A673 (cell line): ENCODE measurements at regions not wholly inside any gene's neighbourhood (a gene's known extent, or its start where the extent isn't known, plus 50 kb on each side); places are given as distances from the start of the nearest gene placed in this dataset.

Experiments
- CTCF ChIP-seq: fragments of 300-800, 200-600 bp; sonication (generic); conservative IDR thresholded peaks from 2 replicates; pipeline ENCODE4 v1.5.1; 2017; ENCODE audit warnings: low read depth, mild to moderate bottlenecking, antibody characterized with exemption, low read length, moderate library complexity, mixed read lengths
- EZH2 ChIP-seq: fragments of 200-600 bp; sonication (generic); IDR thresholded peaks from 2 replicates; pipeline ENCODE4 v1.6.1; 2017; ENCODE audit warnings: borderline replicate concordance, low read depth, mild to moderate bottlenecking, mixed read lengths, antibody characterized with exemption, low read length; ENCODE audit not compliant: poor library complexity, severe bottlenecking

DNA sequence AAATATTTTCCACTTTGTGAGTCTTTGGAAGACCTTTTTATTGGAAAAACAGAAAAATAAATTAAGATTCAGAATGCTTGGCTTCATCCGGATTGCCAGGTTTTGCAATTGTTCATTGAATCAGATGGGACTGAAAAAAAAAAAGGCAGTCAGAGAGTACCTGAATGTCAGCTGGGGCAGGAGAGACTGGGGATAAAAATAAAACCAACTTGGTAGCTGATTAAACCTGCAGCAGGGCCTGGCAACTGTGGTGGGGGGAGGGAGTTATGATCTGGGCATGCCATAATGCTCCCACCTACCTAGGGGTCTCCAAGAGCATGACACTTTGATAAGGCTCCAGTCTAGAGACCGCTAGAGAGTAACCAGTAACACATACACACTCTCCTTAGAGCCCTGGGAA lies 454.4 kb downstream of the DTWD2 start:
- TF ChIP-seq CTCF (no peak), EZH2 (no peak)
